ENCODE measurements at regions not wholly inside any gene's neighbourhood (a gene's known extent, or its start where the extent isn't known, plus 50 kb on each side); places are given as distances from the start of the nearest gene placed in this dataset.

GRCh38 chr9:75644649-75645048 lies 245.8 kb upstream of the PCSK5 start:
- BruUV-seq (replicated peaks), result no TSS peak
- dilution Hi-C loops (cut with HindIII; ENCODE audit: low sequenced_read_pairs, unreplicated experiment), result no loop called here
- Histone ChIP-seq H3K18ac (ENCODE audit: low read depth, low read length) (no peak overlapping the region), H3K4me2 (ENCODE audit: low read depth, low read length) (no peak overlapping the region), H4K8ac (ENCODE audit: low read depth in 2 of 2, low read length in 2 of 2) (no peak overlapping the region), H2BK5ac (ENCODE audit: low read depth, low read length, poor library complexity, severe bottlenecking) (no peak overlapping the region), H3K27ac (ENCODE audit: insufficient read depth, low read length) (no peak overlapping the region), H3K9me3 (ENCODE audit: control insufficient read depth, insufficient read depth, low read length) (peaks cover 10% of the 10 kb centered on the region), H4K91ac (ENCODE audit: insufficient read depth, low read depth, low read length) (no peak overlapping the region), H3K79me1 (ENCODE audit: low read depth in 1 of 2, low read length in 2 of 2) (no peaks in the 10 kb centered on the region), H3K9ac (ENCODE audit: low read depth, low read length) (no peak overlapping the region), H3K4me1 (ENCODE audit: control insufficient read depth, insufficient read depth, low read length) (no peaks in the 10 kb centered on the region), H2AK9ac (replicated peaks; ENCODE audit: low read depth, low read length, poor library complexity) (no peak overlapping the region), H4K5ac (ENCODE audit: low read depth, low read length) (no peak overlapping the region), H3K9me1 (ENCODE audit: insufficient read depth, low read length) (no peaks in the 10 kb centered on the region), H3K4me3 (ENCODE audit: insufficient read depth, low read depth, low read length) (no peak overlapping the region), H4K20me1 (ENCODE audit: insufficient read depth, low read length) (no peaks in the 10 kb centered on the region), H2AK5ac (ENCODE audit: low read depth, low read length) (no peak overlapping the region), H3K27me3 (ENCODE audit: control insufficient read depth, insufficient read depth, low read length) (no peaks in the 10 kb centered on the region), H2AFZ (replicated peaks; ENCODE audit: low read length, poor library complexity) (no peak overlapping the region), H2BK15ac (ENCODE audit: low read depth, low read length) (no peak overlapping the region), H2BK120ac (ENCODE audit: low read depth, low read length) (no peak overlapping the region), H3K14ac (replicated peaks; ENCODE audit: low read depth, low read length) (no peak overlapping the region), H3K4ac (ENCODE audit: low read depth, low read length) (no peak overlapping the region), H3K23ac (ENCODE audit: low read depth, low read length) (no peak overlapping the region), H2BK20ac (ENCODE audit: low read depth, low read length) (no peak overlapping the region), H3K36me3 (ENCODE audit: control insufficient read depth, insufficient read depth, low read length) (no peaks in the 10 kb centered on the region), H3K56ac (ENCODE audit: extremely low read depth, insufficient read depth, low read length) (no peak overlapping the region)
- POLR2A ChIA-PET (ENCODE audit: unreplicated experiment), result no interaction called here
- WGBS, 2 experiments (ENCODE audit: extremely low coverage in 2 of 2, insufficient read length in 1 of 2), result 30% methylated on average over 2 of the region's 2 CpGs; no CpG with 5 or more reads in 1 of the 2 experiments
- CTCF ChIA-PET, result no interaction called here
- DNase-seq (no peak), ATAC-seq (ENCODE audit: low read depth) (no peak)
- intact Hi-C loops (cut with micrococcal nuclease), result no loop called here
- TF ChIP-seq CTCF (conservative IDR thresholded peaks at IDR 0.05; ENCODE audit: low read depth, low read length), result no peak
- in situ Hi-C loops (cut with MboI; ENCODE audit: low sequenced_read_pairs), result no loop called here
